Psoas muscle (tissue), 7 donors: ENCODE measurements at regions not wholly inside any gene's neighbourhood (a gene's known extent, or its start where the extent isn't known, plus 50 kb on each side); places are given as distances from the start of the nearest gene placed in this dataset.
A peak's percentile ranks its signal among the peaks of the same experiment; 100 is the strongest.

ENCODE experiments used
- ATAC-seq, 4 donors: fragments of 200-7000 bp; cut with Tn5 transposase; one replicate each; pipeline ENCODE4 v1.9.1; 2020; ENCODE audit warnings: moderate library complexity in 3 of 4, mild to moderate bottlenecking in 2 of 4
- DNase-seq, 2 donors: peaks; one replicate each; pipeline ENCODE4 v3.0.0-alpha.2; 2020
- H3K27ac ChIP-seq: fragments of 200-600 bp; one replicate; pipeline ENCODE4 v1.8.0; 2022
- H3K27me3 ChIP-seq, 3 donors: fragments of 200-600 bp in 1 of 3; one replicate each; pipeline versions ENCODE4 v1.6.1 to v1.8.0; 2013 to 2022; ENCODE audit warnings: low read length in 2 of 3, mild to moderate bottlenecking in 2 of 3, moderate library complexity in 1 of 3; ENCODE audit not compliant: insufficient read depth in 3 of 3
- H3K36me3 ChIP-seq, 2 donors: fragments of 200-600 bp in 1 of 2; one replicate each; pipeline versions ENCODE4 v1.6.1 to v1.8.0; 2013 to 2022; ENCODE audit warnings: low read depth in 1 of 2, mild to moderate bottlenecking in 1 of 2, moderate library complexity in 1 of 2; ENCODE audit not compliant: insufficient read depth in 1 of 2
- H3K4me1 ChIP-seq: fragments of 200-600 bp; one replicate; pipeline ENCODE4 v1.8.0; 2022
- H3K4me3 ChIP-seq: fragments of 200-600 bp; one replicate; pipeline ENCODE4 v1.8.0; 2022; ENCODE audit warnings: mild to moderate bottlenecking
- H3K9me3 ChIP-seq: fragments of 200-600 bp; one replicate; pipeline ENCODE4 v1.8.0; 2022
- CTCF ChIP-seq: fragments of 200-600 bp; IDR thresholded peaks from one replicate; pipeline ENCODE4 v1.8.0; 2022; ENCODE audit warnings: antibody characterized with exemption
- WGBS, 3 donors: extraction: QIAGEN DNeasy Blood & Tissue Kit; methylation state at CpG; one replicate each; pipeline versions ENCODE4 v1.1.6 to v1.1.7; 2013; 5-methylcytosine and 5-hydroxymethylcytosine counted together
- intact Hi-C, 2 donors: fragments of 100-400 bp; cut with DNase I; formaldehyde crosslinking; loops; one replicate each; pipeline versions ENCODE4 v1.11.0 to v1.14.2; 2022
- donor health status: healthy with polysubstance abuse.
- donor health status: DM: no; HTN: no; CAD: no; lungs with moderate emphysema.
- donor health status: Bipolar disorder and iron deficiency.
- donor health status: healthy.
- donor health status: DM: yes; HTN: yes; CAD: no.
- donor health status: DM: no; HTN: no; CAD: no.
- donor health status: DM: yes; HTN: yes; CAD: no.

GRCh38 chr10:116006508-116006907 is 266.5 kb downstream of the GFRA1 start:
- Histone ChIP-seq H3K27me3 (no peaks in the 10 kb centered on the region), H3K4me1 (no peaks in the 10 kb centered on the region), H3K9me3 (no peaks in the 10 kb centered on the region), H3K4me3 (no peak overlapping the region), H3K36me3 (no peaks in the 10 kb centered on the region), H3K27ac (no peak overlapping the region)
- DNase-seq (no peak), ATAC-seq (no peak)
- intact Hi-C loops: no loop called here
- TF ChIP-seq CTCF: no peak

GRCh38 chr10:116005301-116005700 is 267.7 kb downstream of the GFRA1 start:
- H3K9me3 ChIP-seq: no peaks in the 10 kb centered on the region
- DNase-seq: no peak
- TF ChIP-seq CTCF: no peak
- no peaks in the 10 kb centered on the region for H3K27me3 ChIP-seq
- no peak overlapping the region for H3K4me3 ChIP-seq
- H3K27ac ChIP-seq: no peak overlapping the region
- no peaks in the 10 kb centered on the region for H3K36me3 ChIP-seq
- ATAC-seq: no peak
- 88 to 92% (median 89%) methylated on average over 2 of the region's 2 CpGs for WGBS, 3 donors
- no peaks in the 10 kb centered on the region for H3K4me1 ChIP-seq
- intact Hi-C loops: no loop called here

- TF ChIP-seq CTCF: no peak
- Histone ChIP-seq H3K4me1 (no peaks in the 10 kb centered on the region), H3K27ac (no peak overlapping the region), H3K36me3 (no peaks in the 10 kb centered on the region), H3K4me3 (no peak overlapping the region), H3K9me3 (no peaks in the 10 kb centered on the region), H3K27me3 (no peaks in the 10 kb centered on the region)
- DNase-seq (no peak), ATAC-seq (no peak)
- intact Hi-C loops: no loop called here
- WGBS, 3 donors: 48 to 100% (median 100%) methylated on average over 1 of the region's 1 CpG
Observed at GRCh38 chr10:116002735-116003134, 270.3 kb downstream of the GFRA1 start.

- intact Hi-C loops: no loop called here
- Histone ChIP-seq H3K4me1 (no peaks in the 10 kb centered on the region), H3K4me3 (no peak overlapping the region), H3K36me3 (no peaks in the 10 kb centered on the region), H3K27me3 (no peaks in the 10 kb centered on the region), H3K27ac (no peak overlapping the region), H3K9me3 (no peaks in the 10 kb centered on the region)
- TF ChIP-seq CTCF: no peak
- ATAC-seq (no peak), DNase-seq (no peak)
- WGBS, 3 donors: 56 to 77% (median 61%) methylated on average over 4 of the region's 4 CpGs
Observed at GRCh38 chr10:116001976-116002375, 271.0 kb downstream of the GFRA1 start.

- 19 to 30% (median 27%) methylated on average over 10 of the region's 10 CpGs for WGBS, 3 donors
- TF ChIP-seq CTCF: no peak
- Histone ChIP-seq H3K36me3 (no peaks in the 10 kb centered on the region), H3K27me3 (no peaks in the 10 kb centered on the region), H3K9me3 (no peaks in the 10 kb centered on the region), H3K27ac (no peak overlapping the region), H3K4me1 (no peaks in the 10 kb centered on the region), H3K4me3 (no peak overlapping the region)
- ATAC-seq: peak in 1 of 4 donors; percentile 38
- intact Hi-C loops: no loop called here
- no peak for DNase-seq
Observed at GRCh38 chr10:116001262-116001857, 271.6 kb downstream of the GFRA1 start.
